PC-9 (cell line): ENCODE measurements at regions not wholly inside any gene's neighbourhood (a gene's known extent, or its start where the extent isn't known, plus 50 kb on each side); places are given as distances from the start of the nearest gene placed in this dataset.

Experiments used
- BruUV-seq: library from RNA; stranded (reverse); fragments of 400-500 nt; replicated peaks from 2 replicates; lab custom pipeline; 2021; lab: Mats Ljungman, UMichigan
- CTCF ChIA-PET: fragments of 300-600 bp; sonication (Branson Sonifier 250); formaldehyde crosslinking; loops from one replicate; lab custom pipeline; 2022; ENCODE audit warnings: antibody characterized with exemption; lab: Charles Lee
- POLR2A ChIA-PET: fragments of 300-600 bp; sonication (Branson Sonifier 250); formaldehyde crosslinking; loops from one replicate; lab custom pipeline; 2022; ENCODE audit warnings: antibody characterized with exemption; ENCODE audit not compliant: unreplicated experiment; lab: Charles Lee
- DNase-seq, 2 experiments: peaks; one replicate each; pipeline versions ENCODE4 v3.0.0 to v3.0.0-alpha.2; 2015 to 2022; ENCODE audit warnings: mixed read lengths in 1 of 2
- H2AFZ ChIP-seq: fragments of 200-600 bp; sonication (generic); 2 replicates; pipeline ENCODE4 v1.8.1; 2017; ENCODE audit warnings: antibody characterized with exemption
- H3F3A ChIP-seq: fragments of 200-600 bp; sonication (generic); 2 replicates; pipeline ENCODE4 v1.8.1; 2017; ENCODE audit warnings: antibody characterized with exemption, mild to moderate bottlenecking, low read depth; ENCODE audit not compliant: insufficient read depth
- H3K27ac ChIP-seq: fragments of 200-600 bp; sonication (generic); 2 replicates; pipeline ENCODE4 v1.6.1; 2016; ENCODE audit warnings: mixed run types
- H3K27me3 ChIP-seq: fragments of 200-600 bp; sonication (generic); 2 replicates; pipeline ENCODE4 v1.6.1; 2016; ENCODE audit warnings: low read depth, mixed run types; ENCODE audit not compliant: insufficient read depth
- H3K36me3 ChIP-seq: fragments of 200-600 bp; sonication (generic); 2 replicates; pipeline ENCODE4 v1.6.1; 2016; ENCODE audit warnings: low read depth, mixed run types
- H3K4me1 ChIP-seq: fragments of 200-600 bp; sonication (generic); replicated peaks from 2 replicates; pipeline ENCODE4 v1.6.1; 2016; ENCODE audit warnings: mixed run types; ENCODE audit not compliant: insufficient read depth
- H3K4me2 ChIP-seq: fragments of 200-600 bp; sonication (generic); 2 replicates; pipeline ENCODE4 v1.6.1; 2017; ENCODE audit warnings: mixed run types
- H3K4me3 ChIP-seq: fragments of 200-600 bp; sonication (generic); 2 replicates; pipeline ENCODE4 v1.6.1; 2016; ENCODE audit warnings: mixed run types
- H3K79me2 ChIP-seq: fragments of 200-600 bp; sonication (generic); 2 replicates; pipeline ENCODE4 v1.6.1; 2017; ENCODE audit warnings: low read depth, mixed run types
- H3K9me2 ChIP-seq: fragments of 200-600 bp; sonication (generic); 2 replicates; pipeline ENCODE4 v1.8.1; 2017; ENCODE audit warnings: mild to moderate bottlenecking; ENCODE audit not compliant: insufficient read depth
- H3K9me3 ChIP-seq: fragments of 200-600 bp; sonication (generic); 2 replicates; pipeline ENCODE4 v1.8.1; 2016; ENCODE audit warnings: low read depth; ENCODE audit not compliant: insufficient read depth
- H4K20me1 ChIP-seq: fragments of 200-600 bp; sonication (generic); 2 replicates; pipeline ENCODE4 v1.8.1; 2017; ENCODE audit not compliant: insufficient read depth
- EZH2 ChIP-seq: fragments of 200-600 bp; sonication (generic); IDR thresholded peaks from 2 replicates; pipeline ENCODE4 v1.8.0; 2017; ENCODE audit warnings: antibody characterized with exemption, low read depth
- intact Hi-C: fragments of 100-400 bp; cut with micrococcal nuclease; formaldehyde crosslinking; loops from one replicate; pipeline ENCODE4 v1.10.0; 2022; ENCODE audit not compliant: unreplicated experiment
- TF ChIP-seq, protein P1 (sequence below): fragments of 200-600 bp; sonication (generic); conservative IDR thresholded peaks from 2 replicates; pipeline ENCODE4 v1.6.1; 2017; ENCODE audit warnings: mixed run types, antibody characterized with exemption, mild to moderate bottlenecking, moderate library complexity

DNA sequence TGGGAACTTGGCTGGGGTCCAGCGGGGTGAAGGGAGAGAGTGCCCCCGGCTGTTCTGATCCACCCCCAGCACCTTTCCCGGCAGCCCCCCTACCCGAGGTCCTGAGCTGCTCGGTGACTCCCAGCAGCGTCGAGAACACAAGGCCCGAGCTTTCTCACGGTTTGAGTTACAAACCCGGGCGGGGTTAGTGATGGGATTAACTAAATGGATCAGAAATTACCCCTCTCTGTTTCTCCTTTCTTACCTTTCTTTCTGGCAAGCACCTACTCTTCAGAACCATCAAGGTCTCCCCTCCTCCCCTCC lies 139.4 kb upstream of the GPC1 start:
- intact Hi-C loops, result no loop called here
- TF ChIP-seq, protein P1, sequence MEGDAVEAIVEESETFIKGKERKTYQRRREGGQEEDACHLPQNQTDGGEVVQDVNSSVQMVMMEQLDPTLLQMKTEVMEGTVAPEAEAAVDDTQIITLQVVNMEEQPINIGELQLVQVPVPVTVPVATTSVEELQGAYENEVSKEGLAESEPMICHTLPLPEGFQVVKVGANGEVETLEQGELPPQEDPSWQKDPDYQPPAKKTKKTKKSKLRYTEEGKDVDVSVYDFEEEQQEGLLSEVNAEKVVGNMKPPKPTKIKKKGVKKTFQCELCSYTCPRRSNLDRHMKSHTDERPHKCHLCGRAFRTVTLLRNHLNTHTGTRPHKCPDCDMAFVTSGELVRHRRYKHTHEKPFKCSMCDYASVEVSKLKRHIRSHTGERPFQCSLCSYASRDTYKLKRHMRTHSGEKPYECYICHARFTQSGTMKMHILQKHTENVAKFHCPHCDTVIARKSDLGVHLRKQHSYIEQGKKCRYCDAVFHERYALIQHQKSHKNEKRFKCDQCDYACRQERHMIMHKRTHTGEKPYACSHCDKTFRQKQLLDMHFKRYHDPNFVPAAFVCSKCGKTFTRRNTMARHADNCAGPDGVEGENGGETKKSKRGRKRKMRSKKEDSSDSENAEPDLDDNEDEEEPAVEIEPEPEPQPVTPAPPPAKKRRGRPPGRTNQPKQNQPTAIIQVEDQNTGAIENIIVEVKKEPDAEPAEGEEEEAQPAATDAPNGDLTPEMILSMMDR, result no peak
- no peak for TF ChIP-seq EZH2
- Histone ChIP-seq H4K20me1 (no peaks in the 10 kb centered on the region), H3K4me3 (no peak overlapping the region), H3K27ac (no peak overlapping the region), H3K4me1 (no peaks in the 10 kb centered on the region), H3K79me2 (no peaks in the 10 kb centered on the region), H3F3A (no peaks in the 10 kb centered on the region), H3K9me2 (no peaks in the 10 kb centered on the region), H3K9me3 (no peaks in the 10 kb centered on the region), H3K4me2 (no peak overlapping the region), H3K27me3 (peaks cover 37% of the 10 kb centered on the region), H3K36me3 (no peaks in the 10 kb centered on the region), H2AFZ (no peak overlapping the region)
- ChIA-PET POLR2A (no interaction called here), CTCF (no interaction called here)
- no TSS peak for BruUV-seq
- no peak for DNase-seq

DNA sequence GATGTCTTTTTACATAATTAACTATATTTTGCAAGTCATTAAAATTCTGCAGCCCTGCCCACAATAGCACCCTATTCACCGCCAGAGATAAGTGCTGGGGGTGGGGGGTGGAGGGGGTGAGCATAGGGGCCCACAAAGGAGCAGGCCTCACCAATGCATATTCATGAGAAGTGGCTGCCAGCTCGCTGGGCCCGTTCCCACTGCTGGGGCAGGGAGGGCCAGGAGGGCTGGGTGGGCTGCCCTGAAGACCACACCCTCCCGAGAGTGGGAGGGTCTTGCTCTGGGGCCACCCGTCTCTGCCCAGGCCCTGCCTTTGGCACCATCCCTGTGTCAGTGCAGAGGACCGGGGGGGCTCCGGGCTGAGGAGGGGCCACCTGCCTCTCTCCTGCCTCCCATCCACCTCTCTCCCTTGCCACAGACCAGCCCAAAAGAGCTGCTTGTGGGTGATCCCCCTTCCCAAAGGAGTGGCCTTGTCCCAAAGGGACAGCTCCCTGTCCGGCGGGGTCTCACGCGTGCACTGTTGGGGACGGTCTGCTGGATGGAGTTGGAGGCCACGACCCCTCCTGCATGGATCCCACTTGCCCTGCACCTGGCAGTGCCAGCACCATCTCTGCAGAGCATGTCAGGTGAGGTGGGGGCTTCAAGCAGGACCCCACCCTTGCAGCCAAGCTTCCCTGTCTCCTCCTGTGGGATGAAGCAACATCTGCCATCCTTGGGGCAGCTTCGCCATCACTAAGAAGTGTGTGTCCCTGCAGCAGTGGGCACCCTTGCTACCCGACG lies 138.8 kb upstream of the GPC1 start:
- Histone ChIP-seq H3K4me2 (no peak overlapping the region), H2AFZ (no peak overlapping the region)
- no TSS peak for BruUV-seq

DNA sequence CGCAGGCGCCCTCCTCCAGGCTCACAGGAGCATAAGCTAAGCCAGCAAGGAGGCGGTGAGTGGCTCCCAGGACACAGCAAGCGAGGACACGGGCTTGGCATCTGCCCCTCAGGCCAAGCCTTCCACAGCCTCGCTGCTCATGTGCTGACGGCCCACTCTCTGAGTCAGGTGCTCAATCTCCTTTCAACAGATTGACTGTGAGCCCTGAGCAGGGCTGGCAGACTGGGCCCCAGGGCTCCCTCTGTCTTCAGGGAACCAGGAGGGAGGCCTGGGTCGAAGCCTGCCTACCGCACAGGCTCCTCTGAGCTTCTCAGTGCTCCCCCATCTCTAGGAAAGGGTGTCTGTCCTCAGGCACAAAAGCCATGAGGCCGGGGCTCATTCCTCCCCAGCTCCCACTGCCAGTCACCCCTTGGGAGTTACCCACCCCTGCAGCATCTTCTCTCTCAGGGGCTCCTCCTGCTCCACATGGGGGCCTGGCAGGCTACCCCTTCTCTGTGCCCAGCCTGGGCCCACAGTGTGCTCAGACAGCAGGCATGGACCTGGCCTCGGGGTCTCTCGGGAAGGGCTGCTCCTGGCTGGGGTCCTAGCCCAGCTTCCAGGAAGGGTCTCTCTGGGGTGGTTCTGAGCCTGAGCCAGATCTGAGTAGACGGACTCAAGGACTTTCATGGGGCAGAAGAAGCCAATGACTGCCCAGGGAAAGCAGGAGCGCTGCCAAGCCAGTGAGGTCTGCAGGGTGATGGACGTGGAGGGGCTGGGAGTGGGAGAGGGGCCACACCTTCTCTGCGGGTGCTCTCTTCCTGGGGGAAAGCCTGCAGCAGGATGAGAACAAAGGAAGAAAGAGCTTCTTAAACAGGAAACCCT lies 138.0 kb upstream of the GPC1 start:
- no peaks in the 10 kb centered on the region for H3K79me2 ChIP-seq
- TF ChIP-seq, protein P1, result no peak
- TF ChIP-seq EZH2, result no peak
- ChIA-PET POLR2A (interaction anchor here (0.7 kb wide), 1 partner anchor 64 kb away, joined by 6 read pairs; no protein-coding TSS in a partner anchor), CTCF (no interaction called here)
- no peak overlapping the region for H3K4me2 ChIP-seq
- no peak overlapping the region for H3K27ac ChIP-seq
- no peaks in the 10 kb centered on the region for H3K9me2 ChIP-seq
- intact Hi-C loops, result no loop called here
- peaks cover 38% of the 10 kb centered on the region; the same call in 1 of the 2 replicates for H3K27me3 ChIP-seq
- H3F3A ChIP-seq, result no peaks in the 10 kb centered on the region
- H3K4me3 ChIP-seq, result no peak overlapping the region
- H4K20me1 ChIP-seq, result no peaks in the 10 kb centered on the region
- H3K9me3 ChIP-seq, result no peaks in the 10 kb centered on the region
- no peak overlapping the region for H2AFZ ChIP-seq
- BruUV-seq, result no TSS peak
- no peaks in the 10 kb centered on the region for H3K36me3 ChIP-seq
- DNase-seq, result no peak
- H3K4me1 ChIP-seq, result no peaks in the 10 kb centered on the region

More for the DNA sequence above, 138.8 kb upstream of the GPC1 start:
- H3K79me2 ChIP-seq, result no peaks in the 10 kb centered on the region
- TF ChIP-seq, protein P1, result no peak
- TF ChIP-seq EZH2, result no peak
- DNase-seq, result no peak
- no peaks in the 10 kb centered on the region for H3F3A ChIP-seq
- no peaks in the 10 kb centered on the region for H3K4me1 ChIP-seq
- H3K4me3 ChIP-seq, result no peak overlapping the region
- H3K27ac ChIP-seq, result no peak overlapping the region
- no peaks in the 10 kb centered on the region for H3K36me3 ChIP-seq
- H3K9me3 ChIP-seq, result no peaks in the 10 kb centered on the region
- no peaks in the 10 kb centered on the region for H4K20me1 ChIP-seq
- POLR2A ChIA-PET, result no interaction called here
- peaks cover 41% of the 10 kb centered on the region for H3K27me3 ChIP-seq
- CTCF ChIA-PET, result no interaction called here
- no peaks in the 10 kb centered on the region for H3K9me2 ChIP-seq
- intact Hi-C loops, result no loop called here
